ENCODE measurements at regions not wholly inside any gene's neighbourhood (a gene's known extent, or its start where the extent isn't known, plus 50 kb on each side); places are given as distances from the start of the nearest gene placed in this dataset.

DNA sequence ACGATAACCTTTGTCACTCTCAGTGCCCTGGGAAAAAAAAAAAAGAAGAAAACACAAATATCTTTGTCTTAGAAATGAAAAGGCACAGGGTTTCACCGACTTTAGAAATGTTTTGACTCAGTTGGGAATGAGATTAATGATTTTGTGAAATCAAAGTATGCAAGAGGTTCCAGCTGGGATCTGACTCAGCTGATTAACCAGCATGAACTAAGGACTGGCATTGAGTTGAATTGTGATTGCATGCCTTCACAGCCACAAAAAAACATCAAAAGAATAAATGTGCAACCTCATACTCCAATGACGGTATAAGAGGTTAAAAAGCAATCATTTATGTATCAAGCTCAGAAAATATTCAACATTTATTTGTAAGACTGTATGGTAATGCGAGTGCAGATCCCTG lies 566.6 kb upstream of the DSEL start:
- no peak for DNase-seq

DNA sequence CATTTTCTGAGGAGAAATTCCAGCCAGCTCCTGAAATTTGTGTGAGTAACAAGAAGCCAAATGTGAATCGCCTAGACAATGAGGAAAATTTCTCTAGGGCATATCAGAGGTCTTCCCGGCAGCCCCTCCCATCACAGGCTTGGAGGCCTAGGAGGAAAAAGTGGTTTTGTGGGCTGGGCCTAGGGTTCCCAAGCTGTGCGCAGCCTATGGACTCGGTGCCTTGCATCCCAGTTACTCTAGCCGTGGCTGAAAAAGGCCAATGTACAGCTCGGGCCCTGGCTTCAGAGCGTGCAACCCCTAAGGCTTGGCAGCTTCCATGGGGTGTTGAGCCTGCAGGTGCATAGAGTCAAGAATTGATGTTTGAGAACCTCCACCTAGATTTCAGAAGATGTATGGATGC lies 556.2 kb upstream of the DSEL start:
- DNase-seq, result no peak

DNA sequence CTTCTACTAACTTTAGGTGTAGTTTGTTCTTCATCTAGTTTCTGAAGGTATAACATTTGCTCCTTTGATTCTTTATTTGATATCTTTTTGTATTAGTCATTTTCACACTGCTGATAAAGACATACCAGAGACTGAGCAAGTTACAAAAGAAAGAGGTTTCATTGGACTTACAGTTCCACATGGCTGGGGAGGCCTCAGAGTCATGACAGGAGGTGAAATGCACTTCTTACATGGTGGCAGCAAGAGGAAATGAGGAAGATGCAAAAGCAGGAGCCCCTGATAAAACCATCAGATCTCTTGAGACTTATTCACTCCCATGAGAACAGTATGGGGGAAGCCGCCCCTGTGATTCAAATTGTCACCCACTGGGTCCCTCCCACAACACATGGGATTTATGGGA lies 544.4 kb upstream of the DSEL start:
- no peak for DNase-seq

DNA sequence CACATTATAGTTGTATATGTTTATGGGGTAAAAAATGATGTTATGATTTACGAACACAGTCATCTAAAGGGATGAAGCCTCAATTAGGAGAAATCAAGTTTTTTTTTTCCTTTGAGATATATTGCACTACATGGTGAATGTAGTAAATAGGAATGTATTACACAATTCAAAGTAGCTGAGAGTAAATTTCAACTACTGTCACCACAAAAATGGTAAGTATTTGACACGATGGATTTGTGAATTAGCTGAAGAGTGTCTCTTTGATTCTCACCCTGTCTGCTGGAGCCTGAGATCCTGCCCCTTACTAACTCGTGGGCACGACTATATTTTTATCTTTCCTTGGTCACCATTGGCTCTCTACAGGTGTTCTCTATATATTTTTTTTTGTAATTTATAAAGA lies 540.4 kb upstream of the DSEL start:
- no peak for DNase-seq

DNA sequence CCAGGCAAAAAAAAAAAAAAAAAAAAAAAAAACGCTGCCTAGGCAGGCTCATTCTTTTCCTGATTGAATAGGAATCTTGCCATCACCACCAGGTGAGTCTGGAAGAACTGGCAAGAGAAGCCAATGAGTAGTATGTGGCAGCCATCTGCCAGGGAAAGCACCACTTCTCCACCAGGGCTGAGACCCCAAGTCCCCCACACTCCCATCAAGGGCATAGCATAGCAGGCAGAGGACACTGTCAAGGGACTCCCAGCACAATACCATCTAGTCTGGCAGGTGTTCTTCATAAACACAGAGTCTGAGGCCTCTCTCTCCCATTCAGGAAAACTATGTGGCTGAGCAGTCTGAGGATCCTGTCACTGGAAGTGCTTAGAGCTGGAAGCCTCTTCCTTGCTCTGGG lies 538.1 kb upstream of the DSEL start:
- no peak for DNase-seq

DNA sequence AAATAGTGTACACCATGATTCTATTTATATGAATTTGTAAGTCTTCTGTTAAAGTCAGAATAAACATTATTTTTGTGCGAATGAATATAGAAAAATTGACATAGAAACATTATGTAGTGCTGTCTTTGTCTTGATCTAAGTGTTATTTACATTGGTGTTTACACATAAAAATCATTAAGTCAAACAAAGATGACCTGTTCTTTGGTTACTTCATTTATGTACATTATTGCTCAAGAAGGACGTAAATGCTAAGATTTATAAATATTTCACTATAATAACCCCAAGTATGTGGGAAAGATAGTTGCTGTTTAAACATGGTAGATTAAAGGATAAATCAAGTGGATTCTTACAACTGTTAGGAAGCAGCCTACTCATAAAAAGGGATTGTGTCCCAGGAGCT lies 536.8 kb upstream of the DSEL start:
- no peak for DNase-seq

DNA sequence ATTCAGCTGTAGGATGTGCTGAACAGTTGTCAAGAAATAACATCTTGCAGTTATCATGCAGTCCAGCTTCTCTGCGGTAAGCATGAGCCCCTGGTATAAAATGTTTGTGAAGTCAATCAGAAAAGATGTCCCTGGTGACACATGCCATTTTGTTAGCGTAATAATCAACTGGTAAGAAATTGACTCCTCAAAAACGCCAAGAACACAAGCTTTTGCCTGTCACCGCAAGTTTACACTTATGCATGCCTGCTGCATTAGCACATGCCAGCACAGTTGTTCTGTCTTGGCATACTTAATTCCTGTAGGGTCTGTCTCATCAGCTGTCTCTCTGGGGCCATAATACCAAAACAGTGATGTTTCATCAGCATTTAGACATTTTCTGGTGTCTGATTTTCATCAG lies 524.8 kb upstream of the DSEL start:
- DNase-seq, result no peak

DNA sequence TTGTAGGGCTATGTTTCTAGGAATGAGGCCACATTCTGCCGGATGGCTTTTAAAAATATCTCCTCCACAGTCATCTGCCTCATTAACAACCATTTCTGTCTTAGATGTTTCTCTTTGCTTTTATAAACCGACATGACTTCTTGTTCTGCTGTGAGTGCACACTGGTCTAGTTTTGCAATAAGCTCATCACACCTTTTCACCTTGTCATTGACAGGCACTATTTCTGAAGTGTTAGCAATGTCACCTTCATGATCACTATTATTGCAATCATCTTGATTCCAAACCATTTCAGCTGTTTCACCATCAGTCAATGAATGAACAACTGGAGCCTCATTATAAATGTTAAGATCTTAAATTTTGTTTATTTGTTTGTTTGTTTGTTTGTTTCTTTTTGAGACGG lies 523.7 kb upstream of the DSEL start:
- DNase-seq, result no peak

DNA sequence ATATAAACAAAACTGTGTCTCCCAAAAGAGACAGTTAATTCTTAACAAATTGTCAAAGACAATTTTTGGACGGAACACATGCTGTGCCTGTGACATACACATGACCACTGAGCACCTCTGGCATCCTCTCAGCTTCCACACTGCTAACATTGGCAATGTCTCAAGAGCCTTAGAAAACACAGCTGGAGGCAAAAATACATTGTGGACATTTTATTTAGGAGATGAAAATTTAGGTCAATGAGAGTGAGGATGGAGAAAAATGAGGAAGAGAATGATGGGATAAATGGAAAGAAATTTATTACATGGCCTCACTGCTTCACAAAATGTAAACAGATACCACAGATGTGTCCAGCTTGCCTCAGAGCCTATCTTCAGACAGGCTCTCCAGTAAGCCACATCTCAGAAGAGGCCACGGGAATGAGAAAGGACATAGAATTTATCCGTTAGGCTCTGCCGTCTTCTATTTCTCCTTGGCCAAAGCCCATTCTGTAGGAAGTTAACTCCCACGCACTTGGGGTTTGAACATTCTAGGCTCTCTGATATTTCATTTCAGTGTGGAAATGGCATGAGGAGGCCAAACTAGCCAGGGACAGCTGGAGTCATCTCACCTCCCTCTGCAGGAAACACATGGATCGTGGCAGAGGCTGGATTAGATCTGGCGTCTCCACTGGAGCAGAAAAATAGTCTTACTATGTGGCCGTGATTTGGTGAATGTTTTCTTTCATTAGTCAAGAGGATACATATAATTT lies 519.4 kb upstream of the DSEL start:
- no peak for DNase-seq

DNA sequence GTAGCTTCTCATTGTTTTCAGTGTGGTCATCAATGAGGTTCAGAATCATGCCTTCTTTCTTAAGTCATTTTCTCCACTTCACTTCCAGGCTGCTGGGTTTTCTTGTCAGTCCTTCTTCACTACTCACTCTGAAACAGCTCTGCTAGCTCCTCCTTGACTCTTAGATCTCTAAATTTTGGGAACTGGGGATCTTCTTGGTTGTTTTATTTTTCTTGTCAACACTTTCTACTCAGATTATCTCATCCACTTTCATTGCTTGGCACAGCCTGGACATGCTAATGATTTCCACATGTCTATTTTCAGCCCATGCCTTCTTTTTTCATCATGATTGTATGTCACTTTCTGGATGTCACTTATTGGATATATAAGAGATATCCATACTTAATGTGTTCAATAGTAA lies 517.8 kb upstream of the DSEL start:
- DNase-seq, result no peak

DNA sequence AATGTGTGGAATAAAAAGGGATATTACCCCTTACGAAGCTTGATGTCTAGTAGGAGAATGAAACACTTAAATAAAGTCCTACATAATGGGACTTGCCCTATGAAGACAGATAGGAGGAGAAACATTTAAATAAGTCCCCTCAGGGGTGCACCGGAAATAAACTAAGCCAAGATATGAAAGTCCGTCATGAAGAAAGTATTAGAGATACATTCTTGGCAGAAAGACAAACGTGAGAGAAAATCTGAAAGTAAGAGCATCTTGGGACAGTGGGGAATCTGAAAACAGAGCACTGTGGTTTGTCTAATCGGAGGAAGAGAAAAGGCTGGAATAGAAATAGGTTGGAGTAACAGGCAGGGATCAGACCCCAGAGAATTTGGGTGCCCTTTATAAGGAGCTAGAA lies 516.9 kb upstream of the DSEL start:
- no peak for DNase-seq

DNA sequence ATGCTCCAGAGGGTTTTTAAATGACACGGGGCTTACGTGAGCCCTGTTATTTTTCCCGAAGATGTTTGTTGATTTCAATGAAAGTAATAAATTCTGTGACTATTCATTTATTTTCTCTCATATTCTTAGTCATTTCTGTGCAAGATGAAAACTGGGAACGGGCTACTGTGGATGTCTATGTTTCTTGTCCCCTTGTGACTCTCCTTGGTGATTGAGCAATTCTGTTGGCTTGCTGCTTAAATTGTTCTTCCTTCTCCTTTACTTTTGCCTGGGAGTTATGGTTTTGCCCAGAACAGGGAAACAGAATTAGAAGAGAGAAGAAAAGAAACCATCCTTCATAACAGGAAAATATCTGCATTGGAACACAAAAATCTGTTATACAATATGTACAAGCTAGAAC lies 508.2 kb upstream of the DSEL start:
- no peak for DNase-seq

DNA sequence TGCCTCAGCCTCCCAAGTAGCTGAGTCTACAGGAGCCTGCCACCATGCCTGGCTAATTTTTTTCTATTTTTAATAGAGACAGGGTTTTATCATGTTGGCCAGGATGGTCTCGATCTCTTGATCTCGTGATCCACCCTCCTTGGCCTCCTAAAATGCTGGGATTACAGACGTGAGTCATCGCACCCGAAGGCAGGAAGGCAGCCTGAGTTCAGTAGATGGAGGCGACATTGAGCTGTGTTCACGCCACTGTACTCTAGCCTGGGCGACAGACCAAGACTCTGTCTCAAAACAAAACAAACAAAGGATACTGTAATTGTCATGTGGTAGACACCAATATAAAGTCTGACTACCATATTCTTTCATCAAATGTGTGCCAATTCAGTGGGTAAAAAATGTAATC lies 500.9 kb upstream of the DSEL start:
- DNase-seq, result no peak

DNA sequence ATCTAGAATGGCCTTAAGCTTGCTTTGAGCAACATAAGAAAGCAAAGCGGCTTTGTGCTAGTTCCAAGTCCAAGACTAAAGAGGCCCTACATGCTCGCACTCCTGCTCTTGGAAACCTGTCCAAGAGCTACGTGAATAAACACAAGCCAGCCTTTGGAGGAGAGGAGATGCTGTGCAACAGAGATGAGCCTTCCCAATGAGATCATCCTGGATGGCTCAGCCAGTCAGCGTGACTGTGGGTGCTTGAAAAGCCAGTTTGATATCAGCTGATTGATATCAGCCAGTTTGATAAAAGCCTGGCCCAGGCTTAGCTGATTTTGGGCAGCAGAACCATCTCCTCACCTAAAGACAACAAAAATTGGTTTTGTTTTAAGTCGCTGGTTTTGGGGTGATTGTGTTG lies 481.0 kb upstream of the DSEL start:
- no peak for DNase-seq

DNA sequence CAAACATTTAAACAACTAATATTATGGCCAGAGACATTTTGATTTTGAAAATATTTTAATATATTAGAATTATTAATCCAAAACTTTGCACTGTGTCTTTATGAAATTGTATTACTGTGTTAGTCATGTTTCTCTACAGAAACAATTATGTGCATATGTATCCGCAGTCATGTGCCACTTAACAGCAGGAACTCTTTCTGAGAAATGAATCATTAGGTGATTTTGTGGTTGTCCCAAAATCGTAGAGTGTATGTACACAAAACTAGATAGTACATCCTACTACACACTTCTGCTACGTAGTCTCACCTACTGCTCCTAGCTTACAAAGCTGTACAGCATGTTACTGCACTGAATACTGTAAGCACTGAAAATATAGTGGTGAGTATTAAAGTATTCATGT lies 479.2 kb upstream of the DSEL start:
- no peak for DNase-seq

DNA sequence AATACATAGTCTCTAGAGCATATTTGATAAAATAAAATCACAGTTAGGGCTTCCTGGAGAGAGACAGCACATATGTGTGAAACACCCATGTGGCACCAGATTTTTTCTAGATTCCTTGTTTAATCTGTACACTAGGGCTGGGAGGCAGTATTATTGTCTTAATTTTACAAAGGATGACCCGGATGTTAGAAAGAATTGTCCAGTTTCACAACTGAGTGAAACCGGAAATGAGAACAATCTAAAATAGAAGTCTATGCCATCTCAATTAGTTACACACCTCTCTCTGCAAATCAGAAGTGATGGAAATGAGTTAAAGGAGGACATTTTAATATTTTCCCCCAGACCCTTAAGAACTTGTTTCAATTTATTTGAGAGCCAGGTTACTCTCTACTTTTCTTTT lies 463.7 kb upstream of the DSEL start:
- no peak for DNase-seq

DNA sequence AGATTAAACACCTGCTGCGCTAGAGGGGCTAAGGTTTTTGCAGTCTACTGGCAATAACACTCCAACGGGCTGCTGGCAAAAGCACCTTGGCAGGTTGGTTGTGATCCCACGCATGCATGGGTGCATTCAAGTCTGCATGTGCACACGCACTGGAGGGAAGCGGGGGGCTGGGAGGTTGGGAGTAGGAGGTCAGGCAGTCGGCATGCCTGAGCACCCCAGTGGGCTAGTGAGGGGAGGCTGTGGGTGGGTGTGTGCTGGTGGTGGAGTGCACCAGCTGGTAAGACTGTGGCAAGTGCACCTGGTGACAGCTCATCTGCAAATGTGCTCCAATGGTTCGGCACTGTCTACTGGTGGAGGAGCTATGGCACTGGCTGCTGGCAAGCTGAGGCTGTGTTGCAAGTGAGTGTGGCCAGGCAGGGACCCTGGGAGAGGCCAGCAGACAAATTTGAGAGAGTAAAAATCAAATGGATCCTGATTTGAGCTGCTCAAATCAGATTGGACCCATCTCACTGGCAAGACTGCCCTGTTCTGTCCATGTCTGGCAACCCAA lies 460.6 kb upstream of the DSEL start:
- DNase-seq, result no peak

DNA sequence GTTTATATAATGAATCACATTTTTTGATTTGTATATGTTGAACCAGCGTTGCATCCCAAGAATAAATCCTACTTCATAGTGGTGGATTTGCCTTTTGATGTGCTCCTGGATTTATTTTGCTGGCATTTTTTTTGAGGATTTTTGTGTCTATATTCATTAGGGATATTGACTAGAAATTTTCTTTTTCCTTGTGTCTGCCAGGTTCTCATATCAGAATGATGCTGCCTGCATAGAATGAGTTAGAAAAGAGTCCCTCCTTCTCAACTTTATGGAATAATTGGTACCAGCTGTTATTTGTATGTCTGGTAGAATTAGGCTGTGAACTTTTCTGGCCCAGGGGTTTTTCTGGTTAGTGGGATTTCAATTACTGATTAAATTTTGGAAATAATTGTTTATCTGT lies 457.4 kb upstream of the DSEL start:
- no peak for DNase-seq

DNA sequence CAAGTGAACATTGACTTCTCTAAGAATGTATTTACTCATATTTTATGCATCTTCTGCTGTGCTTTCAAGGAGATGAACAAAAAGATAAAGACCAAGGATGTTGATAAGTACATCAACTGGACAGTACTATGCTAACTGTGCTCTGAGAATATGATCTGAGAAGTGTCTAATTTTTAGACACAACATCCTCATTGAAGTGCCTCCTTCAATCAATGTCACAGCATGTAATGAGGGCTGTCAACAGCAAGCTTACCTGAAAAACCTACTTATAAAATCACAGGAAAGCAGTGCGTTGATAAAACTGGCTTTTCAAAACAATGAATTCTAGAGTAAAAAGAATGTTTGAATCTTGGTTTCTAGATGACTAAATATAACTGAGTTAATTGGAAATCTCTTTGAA lies 452.9 kb upstream of the DSEL start:
- DNase-seq, result no peak

DNA sequence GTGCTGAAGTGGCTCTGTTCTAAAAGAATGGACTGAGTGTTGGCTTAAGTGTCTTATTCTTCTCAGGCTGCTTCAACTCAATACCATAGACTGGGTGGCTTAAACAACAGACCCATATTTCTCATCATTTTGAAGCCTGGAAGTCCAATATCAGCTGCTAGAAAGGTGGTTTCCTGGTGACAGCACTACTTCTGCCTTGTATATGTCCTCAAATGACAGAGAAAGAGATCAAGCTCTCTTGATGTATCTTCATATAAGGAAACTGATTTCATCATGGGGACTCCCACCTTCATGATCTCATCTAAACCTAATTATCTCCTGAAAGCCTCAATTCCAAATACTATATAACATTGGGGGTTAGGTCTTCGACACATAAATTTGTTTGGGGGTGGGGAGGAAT lies 449.7 kb upstream of the DSEL start:
- no peak for DNase-seq

DNA sequence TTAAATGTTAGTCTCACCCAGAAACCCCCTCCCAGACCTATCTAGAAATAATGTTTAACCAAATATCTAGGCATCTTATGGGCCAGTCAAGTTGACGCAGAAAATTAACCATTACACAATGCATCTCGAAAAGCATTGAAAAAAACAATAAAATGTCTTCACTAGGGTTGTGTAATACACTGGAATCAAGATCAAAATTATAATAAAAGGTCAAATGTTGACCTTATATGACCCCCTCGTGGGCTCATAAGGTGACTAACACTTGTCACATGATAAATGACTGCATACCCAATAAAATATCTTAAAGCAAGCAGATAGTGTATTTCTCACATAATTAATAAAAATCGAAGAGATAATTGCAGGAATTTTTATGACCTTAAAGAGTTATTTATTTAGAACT lies 447.9 kb upstream of the DSEL start:
- DNase-seq, result no peak

DNA sequence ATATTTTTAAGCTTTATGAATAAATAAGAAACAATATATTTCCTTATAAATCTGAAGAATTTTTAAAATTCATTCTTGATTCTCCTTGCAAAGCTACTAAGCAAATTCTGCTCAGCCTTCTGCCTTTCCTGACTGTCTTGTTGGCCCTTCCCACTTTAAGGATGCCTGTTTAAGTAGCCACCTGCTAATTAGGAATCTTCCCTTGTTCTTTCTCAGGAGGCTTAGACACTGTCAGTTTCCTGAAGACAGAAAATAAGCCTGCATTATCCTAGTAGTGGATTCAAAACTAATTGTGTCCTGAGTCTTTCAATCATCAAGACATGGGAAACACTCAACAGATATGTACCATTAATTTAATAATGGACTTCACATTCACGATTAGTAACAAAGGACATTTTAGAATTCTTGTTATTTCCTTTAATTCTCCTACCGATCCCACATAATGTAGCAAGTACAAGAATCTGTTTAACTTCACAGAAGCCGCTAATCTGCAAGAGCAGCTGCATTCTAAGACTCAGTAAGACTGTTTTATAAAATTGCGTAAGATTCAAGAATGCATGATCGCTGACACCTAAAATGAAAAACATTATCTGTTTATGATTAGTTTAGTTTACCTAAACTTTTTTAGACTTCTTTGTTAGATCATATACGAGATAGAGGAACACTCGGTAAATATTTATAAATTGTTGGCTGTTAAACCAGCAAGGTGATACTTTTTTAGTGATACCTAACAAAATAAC lies 445.4 kb upstream of the DSEL start:
- DNase-seq, result no peak

DNA sequence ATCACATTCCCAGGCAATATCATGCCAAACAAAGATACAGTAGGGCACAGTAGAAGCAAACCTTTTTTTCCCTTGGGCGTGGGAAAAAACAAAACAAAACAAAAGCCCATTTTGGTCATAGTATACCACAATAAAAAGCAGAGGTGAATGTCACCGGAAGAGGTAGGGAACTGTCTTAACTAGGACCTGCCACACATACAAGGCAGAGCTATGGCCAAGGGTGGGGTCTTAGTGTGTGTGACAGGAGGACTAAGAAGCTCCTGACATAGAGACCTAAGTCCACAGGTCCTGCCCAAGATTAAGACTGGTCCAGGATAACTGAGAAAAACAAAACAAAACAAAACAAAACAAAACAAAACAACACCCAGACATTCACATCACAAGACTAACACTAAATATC lies 441.2 kb upstream of the DSEL start:
- no peak for DNase-seq

DNA sequence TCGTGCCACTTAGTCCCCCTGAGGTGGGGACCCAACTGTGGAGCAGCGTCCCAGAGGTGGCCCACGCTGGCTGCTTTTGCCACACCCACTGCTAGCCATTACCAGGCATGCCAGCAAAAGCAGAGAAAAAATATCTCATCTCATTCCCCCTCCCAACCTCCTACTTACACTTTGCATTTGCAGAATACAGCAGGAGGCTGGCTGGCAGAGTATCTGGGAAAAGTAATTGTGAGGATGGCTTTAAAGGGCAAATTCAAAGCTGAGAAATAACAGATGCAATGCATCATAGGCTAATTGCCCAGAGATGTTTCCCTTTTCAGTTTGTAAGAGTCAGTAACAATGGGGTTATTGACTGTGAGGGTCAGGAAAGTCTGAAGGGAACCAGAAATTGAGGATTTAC lies 438.1 kb upstream of the DSEL start:
- DNase-seq, result no peak

DNA sequence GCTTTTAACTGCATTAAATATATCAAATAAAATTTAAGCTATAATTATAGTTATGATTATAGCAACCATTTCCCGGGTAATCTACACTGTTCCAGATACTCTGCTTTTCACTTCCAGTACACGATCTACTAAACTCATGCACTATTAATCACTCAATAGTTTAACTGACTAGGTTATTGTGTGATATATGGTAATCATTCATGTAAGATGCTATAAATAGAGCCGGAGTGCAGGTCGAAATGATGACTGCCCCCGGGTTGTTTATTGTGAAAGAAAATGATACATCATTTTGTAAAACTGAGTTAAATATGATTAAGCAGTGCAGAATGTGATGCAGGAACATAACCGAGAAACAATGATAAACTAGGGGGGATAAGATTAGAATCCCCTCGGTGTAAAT lies 434.6 kb upstream of the DSEL start:
- DNase-seq, result no peak
